Activated CD4-positive, alpha-beta memory T cell treated with anti-CD3 and anti-CD28 coated beads, Interleukin-2, amount 10 ng/mL, durations not matched to agents 7 days and 5 days (primary cell): ENCODE measurements at regions not wholly inside any gene's neighbourhood (a gene's known extent, or its start where the extent isn't known, plus 50 kb on each side); places are given as distances from the start of the nearest gene placed in this dataset.
"Not testable (repeated sequence)": the region's sequence is repeated elsewhere in the genome, so short reads cannot be mapped to it uniquely, and the experiment has no call there.

Source experiments
- CTCF ChIA-PET: fragments of 350-600 bp; sonication (Branson Sonifier 250); formaldehyde crosslinking; loops from one replicate; lab custom pipeline; 2021; ENCODE audit warnings: antibody characterized with exemption, inconsistent platforms; lab: Charles Lee
- POLR2A ChIA-PET: fragments of 350-600 bp; sonication (Branson Sonifier 250); formaldehyde crosslinking; loops from one replicate; lab custom pipeline; 2021; ENCODE audit warnings: antibody characterized with exemption; lab: Charles Lee
- DNase-seq: peaks from one replicate; pipeline ENCODE4 v3.0.0-alpha.2; 2020
- H3K27ac Mint-ChIP-seq: one replicate; pipeline ENCODE4 v1.8.0; 2021; ENCODE audit warnings: mild to moderate bottlenecking, mixed read lengths
- H3K27me3 Mint-ChIP-seq: one replicate; pipeline ENCODE4 v1.8.0; 2021; ENCODE audit warnings: mixed read lengths
- H3K36me3 Mint-ChIP-seq: one replicate; pipeline ENCODE4 v1.8.0; 2021; ENCODE audit warnings: low read depth, mixed read lengths
- H3K4me1 Mint-ChIP-seq: one replicate; pipeline ENCODE4 v1.8.0; 2021; ENCODE audit warnings: mixed read lengths
- H3K4me3 Mint-ChIP-seq: one replicate; pipeline ENCODE4 v1.8.0; 2021; ENCODE audit warnings: mild to moderate bottlenecking, mixed read lengths
- H3K9me3 Mint-ChIP-seq: one replicate; pipeline ENCODE4 v1.8.0; 2021; ENCODE audit warnings: mixed read lengths

GRCh38 chr16:63145411-63145810 is 1109.2 kb upstream of the CDH8 start:
- Mint-ChIP-seq H3K36me3 (no peaks in the 10 kb centered on the region), H3K4me3 (no peak overlapping the region), H3K9me3 (peaks cover 9% of the 10 kb centered on the region), H3K27ac (no peak overlapping the region), H3K4me1 (no peaks in the 10 kb centered on the region), H3K27me3 (no peaks in the 10 kb centered on the region)
- ChIA-PET CTCF (no interaction called here), POLR2A (no interaction called here)
- no peak for DNase-seq

GRCh38 chr16:63135069-63135468 is 1098.8 kb upstream of the CDH8 start:
- Mint-ChIP-seq H3K9me3 (peaks cover 9% of the 10 kb centered on the region), H3K27me3 (no peaks in the 10 kb centered on the region), H3K4me1 (no peaks in the 10 kb centered on the region), H3K4me3 (no peak overlapping the region), H3K36me3 (no peaks in the 10 kb centered on the region), H3K27ac (no peak overlapping the region)
- ChIA-PET POLR2A (no interaction called here), CTCF (no interaction called here)
- DNase-seq: no peak

- ChIA-PET POLR2A (no interaction called here), CTCF (no interaction called here)
- Mint-ChIP-seq H3K4me3 (no peak overlapping the region), H3K36me3 (no peaks in the 10 kb centered on the region), H3K27ac (no peak overlapping the region), H3K4me1 (no peaks in the 10 kb centered on the region), H3K9me3 (peaks cover 14% of the 10 kb centered on the region), H3K27me3 (no peaks in the 10 kb centered on the region)
- DNase-seq: no peak
These were observed 1095.3 kb upstream of the CDH8 start for GRCh38 chr16:63131503-63131902.

- Mint-ChIP-seq H3K9me3 (peaks cover 14% of the 10 kb centered on the region), H3K27me3 (no peaks in the 10 kb centered on the region), H3K36me3 (no peaks in the 10 kb centered on the region), H3K4me1 (no peaks in the 10 kb centered on the region), H3K4me3 (no peak overlapping the region), H3K27ac (no peak overlapping the region)
- no peak for DNase-seq
- ChIA-PET POLR2A (no interaction called here), CTCF (no interaction called here)
These were observed 1094.7 kb upstream of the CDH8 start for GRCh38 chr16:63130942-63131341.

GRCh38 chr16:63129411-63130125 is 1093.3 kb upstream of the CDH8 start:
- no peak overlapping the region for H3K27ac Mint-ChIP-seq
- H3K27me3 Mint-ChIP-seq: no peaks in the 10 kb centered on the region
- ChIA-PET POLR2A (no interaction called here), CTCF (no interaction called here)
- H3K4me1 Mint-ChIP-seq: no peaks in the 10 kb centered on the region
- peaks cover 10% of the 10 kb centered on the region for H3K9me3 Mint-ChIP-seq
- H3K36me3 Mint-ChIP-seq: no peaks in the 10 kb centered on the region
- no peak overlapping the region for H3K4me3 Mint-ChIP-seq
- no peak for DNase-seq

GRCh38 chr16:63119905-63120304 is 1083.7 kb upstream of the CDH8 start:
- DNase-seq, H3K36me3 Mint-ChIP-seq, H3K4me3 Mint-ChIP-seq, CTCF ChIA-PET, POLR2A ChIA-PET, H3K27ac Mint-ChIP-seq, H3K9me3 Mint-ChIP-seq, H3K4me1 Mint-ChIP-seq, H3K27me3 Mint-ChIP-seq: not testable (repeated sequence)

GRCh38 chr16:63100082-63100481 is 1063.8 kb upstream of the CDH8 start:
- no peak for DNase-seq
- H3K4me1 Mint-ChIP-seq: no peaks in the 10 kb centered on the region
- H3K4me3 Mint-ChIP-seq: no peak overlapping the region
- H3K9me3 Mint-ChIP-seq: peaks cover 15% of the 10 kb centered on the region
- no peaks in the 10 kb centered on the region for H3K27me3 Mint-ChIP-seq
- CTCF ChIA-PET: no interaction called here
- no peak overlapping the region for H3K27ac Mint-ChIP-seq
- no peaks in the 10 kb centered on the region for H3K36me3 Mint-ChIP-seq
- POLR2A ChIA-PET: no interaction called here

GRCh38 chr16:63096857-63097256 is 1060.6 kb upstream of the CDH8 start:
- H3K36me3 Mint-ChIP-seq: no peaks in the 10 kb centered on the region
- H3K9me3 Mint-ChIP-seq: peaks cover 16% of the 10 kb centered on the region
- no peak for DNase-seq
- no peak overlapping the region for H3K4me3 Mint-ChIP-seq
- POLR2A ChIA-PET: no interaction called here
- H3K27ac Mint-ChIP-seq: no peak overlapping the region
- CTCF ChIA-PET: no interaction called here
- H3K4me1 Mint-ChIP-seq: no peaks in the 10 kb centered on the region
- no peaks in the 10 kb centered on the region for H3K27me3 Mint-ChIP-seq

GRCh38 chr16:63092736-63093135 is 1056.5 kb upstream of the CDH8 start:
- H3K27me3 Mint-ChIP-seq: no peaks in the 10 kb centered on the region
- no peak overlapping the region for H3K27ac Mint-ChIP-seq
- H3K4me3 Mint-ChIP-seq: no peak overlapping the region
- H3K9me3 Mint-ChIP-seq: peaks cover 21% of the 10 kb centered on the region
- no peaks in the 10 kb centered on the region for H3K4me1 Mint-ChIP-seq
- no peaks in the 10 kb centered on the region for H3K36me3 Mint-ChIP-seq
- no peak for DNase-seq
- POLR2A ChIA-PET: no interaction called here
- CTCF ChIA-PET: no interaction called here

GRCh38 chr16:63082101-63082500 is 1045.9 kb upstream of the CDH8 start:
- ChIA-PET POLR2A (no interaction called here), CTCF (no interaction called here)
- H3K27ac Mint-ChIP-seq: no peak overlapping the region
- no peaks in the 10 kb centered on the region for H3K27me3 Mint-ChIP-seq
- H3K4me3 Mint-ChIP-seq: no peak overlapping the region
- no peak for DNase-seq
- H3K4me1 Mint-ChIP-seq: no peaks in the 10 kb centered on the region
- H3K9me3 Mint-ChIP-seq: peaks cover 23% of the 10 kb centered on the region
- no peaks in the 10 kb centered on the region for H3K36me3 Mint-ChIP-seq

GRCh38 chr16:63080746-63081145 is 1044.5 kb upstream of the CDH8 start:
- H3K27ac Mint-ChIP-seq: no peak overlapping the region
- no peak overlapping the region for H3K4me3 Mint-ChIP-seq
- CTCF ChIA-PET: no interaction called here
- H3K27me3 Mint-ChIP-seq: no peaks in the 10 kb centered on the region
- H3K4me1 Mint-ChIP-seq: no peaks in the 10 kb centered on the region
- POLR2A ChIA-PET: no interaction called here
- peaks cover 19% of the 10 kb centered on the region for H3K9me3 Mint-ChIP-seq
- no peaks in the 10 kb centered on the region for H3K36me3 Mint-ChIP-seq
- DNase-seq: no peak

- ChIA-PET POLR2A (no interaction called here), CTCF (no interaction called here)
- no peak for DNase-seq
- Mint-ChIP-seq H3K4me1 (no peaks in the 10 kb centered on the region), H3K4me3 (no peak overlapping the region), H3K36me3 (no peaks in the 10 kb centered on the region), H3K9me3 (peaks cover 6% of the 10 kb centered on the region), H3K27ac (no peak overlapping the region), H3K27me3 (no peaks in the 10 kb centered on the region)
These were observed 1032.8 kb upstream of the CDH8 start for GRCh38 chr16:63069047-63069446.

GRCh38 chr16:63067141-63067540 is 1030.9 kb upstream of the CDH8 start:
- no peak overlapping the region for H3K4me3 Mint-ChIP-seq
- ChIA-PET POLR2A (no interaction called here), CTCF (no interaction called here)
- H3K27me3 Mint-ChIP-seq: no peaks in the 10 kb centered on the region
- no peaks in the 10 kb centered on the region for H3K36me3 Mint-ChIP-seq
- no peak for DNase-seq
- no peaks in the 10 kb centered on the region for H3K4me1 Mint-ChIP-seq
- peaks cover 6% of the 10 kb centered on the region for H3K9me3 Mint-ChIP-seq
- no peak overlapping the region for H3K27ac Mint-ChIP-seq

GRCh38 chr16:63066552-63066951 is 1030.3 kb upstream of the CDH8 start:
- H3K27ac Mint-ChIP-seq: no peak overlapping the region
- no peak overlapping the region for H3K4me3 Mint-ChIP-seq
- peaks cover 6% of the 10 kb centered on the region for H3K9me3 Mint-ChIP-seq
- no peaks in the 10 kb centered on the region for H3K4me1 Mint-ChIP-seq
- POLR2A ChIA-PET: no interaction called here
- DNase-seq: no peak
- H3K27me3 Mint-ChIP-seq: no peaks in the 10 kb centered on the region
- CTCF ChIA-PET: no interaction called here
- no peaks in the 10 kb centered on the region for H3K36me3 Mint-ChIP-seq
